Astrocyte of the spinal cord (primary cell): ENCODE measurements at regions not wholly inside any gene's neighbourhood (a gene's known extent, or its start where the extent isn't known, plus 50 kb on each side); places are given as distances from the start of the nearest gene placed in this dataset.
"Not testable (repeated sequence)": the region's sequence is repeated elsewhere in the genome, so short reads cannot be mapped to it uniquely, and the experiment has no call there.

Source experiments
- DNase-seq: peaks from one replicate; pipeline ENCODE4 v3.0.0; 2011; ENCODE audit warnings: low read depth, low spot score
- H3K4me3 ChIP-seq: 2 replicates; pipeline ENCODE4 v1.5.1; 2011; ENCODE audit warnings: low read depth, mild to moderate bottlenecking, low read length, moderate library complexity
- in situ Hi-C: cut with HindIII; loops from 2 replicates; pipeline ENCODE4 v1.10.0; 2017; ENCODE audit warnings: low sequenced_read_pairs
- TF ChIP-seq, protein P1 (sequence below): IDR thresholded peaks from 2 replicates; pipeline ENCODE4 v1.5.1; 2012; ENCODE audit warnings: low read depth, mild to moderate bottlenecking, low read length, inconsistent platforms

DNA sequence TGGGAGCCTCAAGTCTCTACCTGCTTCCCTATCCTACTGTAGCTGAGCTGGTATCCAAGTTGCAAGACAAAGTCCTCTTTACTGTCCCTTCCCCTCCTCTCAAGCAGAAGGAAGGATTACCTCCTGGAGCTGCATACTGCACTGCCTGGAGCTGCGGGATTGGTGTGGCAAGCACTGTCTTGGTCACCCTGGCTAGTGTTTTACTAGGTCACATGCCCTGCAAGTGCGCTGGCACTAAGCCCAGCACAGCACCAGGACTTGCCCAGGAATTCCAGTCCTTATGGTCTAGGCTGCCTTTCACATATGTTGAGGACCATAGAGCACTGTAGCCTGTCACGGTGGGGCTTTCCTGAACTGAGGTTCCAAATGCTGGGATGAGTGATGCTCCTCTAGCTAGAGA lies 227.3 kb upstream of the ZC4H2 start:
- in situ Hi-C loops = no loop called here

DNA sequence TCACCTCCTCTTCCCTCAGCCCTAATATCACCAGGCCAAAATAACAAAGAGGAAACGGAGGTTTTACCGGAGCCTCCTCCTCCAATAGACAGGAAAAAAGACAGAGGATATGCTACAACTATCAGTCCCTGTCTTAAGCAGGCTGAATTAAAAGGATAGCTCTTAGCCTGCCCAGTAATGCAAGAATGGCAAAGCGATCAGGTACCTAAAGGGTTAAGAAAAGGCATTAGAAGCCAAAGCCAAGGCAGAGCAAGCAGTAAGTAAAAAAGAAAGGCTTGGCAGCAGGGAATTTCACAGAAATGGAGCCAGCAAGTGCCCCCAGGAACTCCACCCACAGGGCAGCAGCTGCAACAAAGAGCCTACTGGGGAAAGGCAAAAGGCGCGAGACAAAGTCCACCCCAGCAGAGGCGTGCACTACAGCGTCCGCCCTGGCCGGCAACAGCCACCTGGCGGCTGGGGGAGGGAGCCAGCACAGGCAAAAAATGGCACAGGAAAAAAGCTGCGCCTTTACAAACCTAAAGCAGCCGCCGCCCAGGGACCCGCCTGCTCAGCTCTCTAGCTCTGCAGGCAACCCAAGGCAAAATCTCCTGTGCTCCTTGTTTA lies 220.6 kb upstream of the ZC4H2 start:
- no peak overlapping the region for H3K4me3 ChIP-seq
- no peak for DNase-seq
- in situ Hi-C loops = no loop called here

More for the DNA sequence above, 227.3 kb upstream of the ZC4H2 start:
- TF ChIP-seq, protein P1, sequence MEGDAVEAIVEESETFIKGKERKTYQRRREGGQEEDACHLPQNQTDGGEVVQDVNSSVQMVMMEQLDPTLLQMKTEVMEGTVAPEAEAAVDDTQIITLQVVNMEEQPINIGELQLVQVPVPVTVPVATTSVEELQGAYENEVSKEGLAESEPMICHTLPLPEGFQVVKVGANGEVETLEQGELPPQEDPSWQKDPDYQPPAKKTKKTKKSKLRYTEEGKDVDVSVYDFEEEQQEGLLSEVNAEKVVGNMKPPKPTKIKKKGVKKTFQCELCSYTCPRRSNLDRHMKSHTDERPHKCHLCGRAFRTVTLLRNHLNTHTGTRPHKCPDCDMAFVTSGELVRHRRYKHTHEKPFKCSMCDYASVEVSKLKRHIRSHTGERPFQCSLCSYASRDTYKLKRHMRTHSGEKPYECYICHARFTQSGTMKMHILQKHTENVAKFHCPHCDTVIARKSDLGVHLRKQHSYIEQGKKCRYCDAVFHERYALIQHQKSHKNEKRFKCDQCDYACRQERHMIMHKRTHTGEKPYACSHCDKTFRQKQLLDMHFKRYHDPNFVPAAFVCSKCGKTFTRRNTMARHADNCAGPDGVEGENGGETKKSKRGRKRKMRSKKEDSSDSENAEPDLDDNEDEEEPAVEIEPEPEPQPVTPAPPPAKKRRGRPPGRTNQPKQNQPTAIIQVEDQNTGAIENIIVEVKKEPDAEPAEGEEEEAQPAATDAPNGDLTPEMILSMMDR = no peak
- DNase-seq = no peak
- no peak overlapping the region for H3K4me3 ChIP-seq

DNA sequence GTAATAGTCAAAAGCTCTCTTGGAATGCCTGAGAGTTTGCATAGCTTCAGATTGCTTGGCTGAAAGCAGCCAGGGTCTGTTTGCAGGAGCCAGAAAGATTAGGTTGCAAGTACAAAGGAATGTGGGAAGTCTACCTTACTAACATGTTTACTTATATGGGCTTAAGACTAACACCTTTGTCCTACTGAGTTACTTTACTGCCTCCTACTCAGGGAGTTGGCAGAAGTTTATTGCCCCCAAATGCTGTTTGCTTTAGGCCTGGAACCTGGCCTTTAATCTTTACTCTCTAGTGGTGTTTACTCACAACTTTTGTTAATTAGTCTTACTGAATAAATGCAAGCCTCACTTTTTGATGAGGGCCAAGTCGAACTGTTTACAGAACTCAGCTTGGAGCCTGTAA lies 219.4 kb upstream of the ZC4H2 start:
- no peak for DNase-seq
- H3K4me3 ChIP-seq = no peak overlapping the region
- TF ChIP-seq, protein P1 = no peak
- in situ Hi-C loops = no loop called here

More for the DNA sequence above, 220.6 kb upstream of the ZC4H2 start:
- TF ChIP-seq, protein P1 = no peak

DNA sequence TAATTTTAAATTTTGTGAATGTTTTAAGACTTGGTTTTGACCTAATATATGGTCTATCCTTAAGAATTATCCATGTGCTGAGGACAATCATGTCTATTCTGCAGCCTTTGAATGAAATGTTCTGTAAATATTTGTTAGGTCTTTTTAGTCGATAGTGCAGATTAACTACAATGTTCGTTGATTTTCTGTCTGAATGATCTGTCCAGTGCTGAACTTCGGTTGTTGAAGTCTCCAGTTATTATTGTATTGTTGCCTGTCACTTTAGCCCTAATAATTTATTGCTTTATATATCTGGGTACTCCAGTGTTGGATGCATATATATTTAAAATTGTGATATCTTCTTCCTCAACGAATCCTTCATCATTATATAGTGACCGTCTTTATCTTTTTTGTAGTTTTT lies 218.3 kb upstream of the ZC4H2 start:
- no peak overlapping the region for H3K4me3 ChIP-seq
- in situ Hi-C loops = no loop called here

DNA sequence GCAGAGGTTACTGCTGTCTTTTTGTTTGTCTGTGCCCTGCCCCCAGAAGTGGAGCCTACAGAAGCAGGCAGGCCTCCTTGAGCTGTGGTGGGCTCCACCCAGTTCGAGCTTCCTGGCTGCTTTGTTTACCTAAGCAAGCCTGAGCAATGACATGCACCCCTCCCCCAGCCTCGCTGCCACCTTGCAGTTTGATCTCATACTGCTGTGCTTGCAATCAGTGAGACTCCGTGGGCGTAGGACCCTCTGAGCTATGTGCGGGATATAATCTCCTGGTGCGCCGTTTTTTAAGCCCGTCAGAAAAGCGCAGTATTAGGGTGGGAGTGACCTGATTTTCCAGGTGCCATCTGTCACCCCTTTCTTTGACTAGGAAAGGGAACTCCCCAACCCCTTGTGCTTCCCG lies 187.1 kb upstream of the ZC4H2 start:
- DNase-seq, in situ Hi-C loops: not testable (repeated sequence)

More for the DNA sequence above, 218.3 kb upstream of the ZC4H2 start:
- TF ChIP-seq, protein P1 = no peak
- DNase-seq = no peak

DNA sequence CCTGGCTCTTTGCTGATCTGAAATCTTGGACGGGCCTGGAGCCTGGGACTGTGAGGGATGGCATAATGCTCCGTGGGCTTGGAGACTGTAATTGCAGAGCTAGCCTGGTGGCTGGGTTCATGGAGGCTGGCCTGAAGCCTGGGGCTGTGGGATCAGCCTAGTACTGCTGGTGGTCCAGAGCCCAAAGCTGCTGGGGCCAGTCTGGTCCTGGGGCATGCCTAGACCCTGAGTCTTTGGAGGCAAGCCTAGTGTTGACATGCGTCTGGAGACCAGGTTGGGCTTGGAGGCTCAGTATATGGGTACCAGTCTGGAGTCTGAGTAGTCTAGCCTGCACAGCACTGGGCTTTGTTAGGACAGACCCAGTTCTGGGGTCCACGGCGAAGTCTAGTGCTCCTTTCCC lies 172.0 kb upstream of the ZC4H2 start:
- TF ChIP-seq, protein P1 = no peak
- H3K4me3 ChIP-seq = no peak overlapping the region
- DNase-seq = no peak
- in situ Hi-C loops = no loop called here

More for the DNA sequence above, 187.1 kb upstream of the ZC4H2 start:
- H3K4me3 ChIP-seq = not testable (repeated sequence)

DNA sequence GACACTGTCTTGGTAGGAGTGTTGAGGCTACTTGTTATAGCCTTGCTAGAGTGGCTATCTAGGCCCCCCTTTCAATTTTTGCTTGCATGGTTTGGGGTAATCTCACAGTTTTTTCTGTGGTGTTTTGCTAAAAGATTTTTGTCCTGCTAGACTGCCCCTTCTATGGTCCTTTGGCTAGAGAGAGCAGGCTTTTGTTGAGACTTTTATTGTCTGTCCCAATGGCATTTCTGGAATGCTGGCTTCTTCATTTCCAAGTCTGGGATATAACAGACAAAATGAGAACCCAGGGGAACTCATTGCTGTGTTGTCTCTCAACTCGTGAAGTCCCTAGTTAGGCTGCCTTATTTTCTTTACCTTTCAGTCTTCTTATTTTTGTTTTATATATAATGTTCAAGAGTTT lies 160.2 kb upstream of the ZC4H2 start:
- DNase-seq = no peak
- in situ Hi-C loops = no loop called here
- TF ChIP-seq, protein P1 = no peak
- no peak overlapping the region for H3K4me3 ChIP-seq
